Pulmonary artery endothelial cell (primary cell): ENCODE measurements at regions not wholly inside any gene's neighbourhood (a gene's known extent, or its start where the extent isn't known, plus 50 kb on each side); places are given as distances from the start of the nearest gene placed in this dataset.

Experiments used
- DNase-seq: peaks from one replicate; pipeline ENCODE4 v3.0.0-alpha.2; 2011; ENCODE audit warnings: low read depth, low spot score

DNA sequence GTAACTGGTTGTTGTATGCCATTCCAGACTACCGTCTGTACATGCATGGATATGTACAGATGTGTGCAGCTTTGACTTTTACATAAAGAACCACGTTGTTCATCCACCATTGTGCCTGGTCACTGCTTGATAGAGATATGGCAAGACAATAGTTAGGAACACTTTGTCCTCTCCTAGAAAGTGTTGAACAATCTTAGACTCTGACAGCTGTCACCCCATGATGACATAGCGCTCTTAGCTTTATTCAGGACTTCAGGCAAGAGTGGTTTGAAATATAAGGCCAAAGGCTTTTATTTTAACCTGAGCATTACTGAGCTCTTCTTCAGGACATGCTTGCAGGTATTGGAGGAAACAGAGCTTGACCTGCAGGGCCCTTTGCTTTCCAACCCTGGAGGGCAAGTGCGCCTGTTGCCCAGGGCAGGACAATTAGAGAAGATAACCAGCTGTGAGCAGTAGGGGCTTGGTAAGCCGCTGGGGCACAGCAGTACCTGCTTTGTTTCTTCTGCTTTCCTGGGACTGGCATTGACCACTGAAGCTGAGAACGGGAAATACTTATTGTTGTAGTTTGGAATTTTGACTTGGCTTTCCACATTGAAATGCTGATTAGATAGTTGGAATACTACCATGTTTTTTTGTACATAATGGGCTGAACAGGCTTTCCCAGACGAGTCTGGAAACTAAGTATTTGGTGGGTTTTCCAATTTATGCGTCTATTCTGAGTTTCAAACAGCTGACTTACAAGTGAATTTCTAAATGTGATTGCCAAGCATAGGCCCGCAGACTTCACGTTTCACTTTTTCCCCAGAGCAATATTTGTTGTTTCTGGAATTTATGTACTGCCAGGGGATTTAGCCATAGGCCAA, 51.1 kb downstream of the GARRE1 start:
- no peak for DNase-seq

DNA sequence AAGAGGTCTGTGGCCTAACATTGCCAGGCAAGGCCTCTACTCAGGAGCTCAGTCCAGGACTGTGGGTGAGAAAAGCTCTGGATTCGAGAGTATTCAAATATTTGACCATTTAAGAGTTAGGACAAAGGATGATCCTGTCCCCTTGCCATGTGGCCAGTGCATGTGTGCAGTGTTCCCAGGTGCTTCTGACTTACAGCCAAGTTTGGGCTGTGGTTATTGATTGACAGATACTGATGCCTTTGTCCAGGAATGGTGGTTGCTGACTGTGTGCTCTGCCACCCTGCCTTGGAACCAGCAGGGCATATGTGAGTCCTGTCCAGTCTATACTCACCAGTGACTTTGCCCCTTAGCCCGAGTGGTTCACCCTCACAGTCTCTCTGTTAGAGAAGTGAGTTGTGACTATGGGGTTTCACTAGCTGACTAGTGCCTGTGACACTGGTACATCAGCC, 51.9 kb downstream of the GARRE1 start:
- DNase-seq: no peak

DNA sequence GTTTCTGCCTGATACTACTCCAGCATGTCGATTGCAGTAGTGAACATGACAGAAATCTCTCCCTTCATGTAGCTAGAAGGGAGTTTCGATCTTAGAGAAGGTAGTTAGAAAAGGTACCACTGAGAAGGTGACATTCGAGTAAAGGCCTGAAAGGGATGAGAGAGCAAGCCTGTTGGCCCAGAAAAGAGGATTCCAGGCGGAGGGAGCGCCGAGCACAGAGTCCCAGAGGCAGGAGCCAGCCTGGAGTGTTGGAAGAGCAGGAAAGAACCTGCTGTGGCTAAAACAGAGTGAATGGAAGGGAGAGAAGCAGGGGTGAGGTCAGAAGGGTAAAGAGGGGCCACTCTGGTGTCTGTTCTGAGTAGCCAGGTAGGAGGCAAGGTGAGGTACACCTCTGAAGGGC, 52.5 kb downstream of the GARRE1 start:
- DNase-seq: no peak

DNA sequence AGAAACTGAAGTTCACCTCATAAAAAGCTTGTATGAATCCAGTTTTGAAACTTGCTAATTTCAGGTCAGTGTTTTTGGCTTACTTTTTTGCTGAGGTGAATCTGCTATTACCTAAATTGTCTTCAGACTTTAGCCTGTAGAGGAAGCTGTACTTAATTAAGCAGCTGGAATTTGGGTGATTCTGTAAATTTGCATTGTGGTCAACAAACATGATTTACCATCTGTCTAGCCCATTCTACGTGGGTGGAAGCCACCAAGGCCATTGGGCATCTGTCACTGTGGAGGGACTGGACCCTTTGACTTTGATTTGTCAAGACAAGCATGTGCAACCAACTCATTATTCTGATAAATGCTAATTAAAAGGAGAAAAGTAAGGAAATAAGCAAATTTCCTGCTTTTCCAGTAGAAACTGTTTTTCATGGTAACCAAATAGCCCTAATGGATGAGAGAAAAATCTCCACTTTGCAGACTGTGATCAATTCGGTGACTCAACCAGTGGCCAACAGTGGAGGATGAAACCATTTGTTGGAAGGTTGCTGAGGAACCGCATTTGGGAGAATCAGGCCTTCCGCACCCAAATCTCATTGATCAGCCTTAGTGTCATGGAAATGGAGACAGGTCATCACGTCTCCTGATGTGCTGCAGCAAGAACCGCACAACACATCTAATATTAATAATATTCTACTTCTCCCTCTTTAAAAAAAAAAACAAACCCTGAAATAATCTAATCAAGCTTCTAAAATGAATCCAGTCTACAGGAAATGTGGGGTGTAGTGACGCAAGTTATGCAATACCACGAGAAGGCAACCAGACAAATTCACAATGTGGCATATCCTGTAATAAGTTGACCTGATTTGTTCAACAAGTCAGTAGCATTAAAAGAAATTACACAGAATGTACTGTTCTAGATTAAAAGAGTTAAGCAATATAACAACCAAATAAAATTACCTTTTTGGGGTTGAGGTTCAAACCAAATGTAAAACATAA, 54.3 kb downstream of the GARRE1 start:
- DNase-seq: no peak

DNA sequence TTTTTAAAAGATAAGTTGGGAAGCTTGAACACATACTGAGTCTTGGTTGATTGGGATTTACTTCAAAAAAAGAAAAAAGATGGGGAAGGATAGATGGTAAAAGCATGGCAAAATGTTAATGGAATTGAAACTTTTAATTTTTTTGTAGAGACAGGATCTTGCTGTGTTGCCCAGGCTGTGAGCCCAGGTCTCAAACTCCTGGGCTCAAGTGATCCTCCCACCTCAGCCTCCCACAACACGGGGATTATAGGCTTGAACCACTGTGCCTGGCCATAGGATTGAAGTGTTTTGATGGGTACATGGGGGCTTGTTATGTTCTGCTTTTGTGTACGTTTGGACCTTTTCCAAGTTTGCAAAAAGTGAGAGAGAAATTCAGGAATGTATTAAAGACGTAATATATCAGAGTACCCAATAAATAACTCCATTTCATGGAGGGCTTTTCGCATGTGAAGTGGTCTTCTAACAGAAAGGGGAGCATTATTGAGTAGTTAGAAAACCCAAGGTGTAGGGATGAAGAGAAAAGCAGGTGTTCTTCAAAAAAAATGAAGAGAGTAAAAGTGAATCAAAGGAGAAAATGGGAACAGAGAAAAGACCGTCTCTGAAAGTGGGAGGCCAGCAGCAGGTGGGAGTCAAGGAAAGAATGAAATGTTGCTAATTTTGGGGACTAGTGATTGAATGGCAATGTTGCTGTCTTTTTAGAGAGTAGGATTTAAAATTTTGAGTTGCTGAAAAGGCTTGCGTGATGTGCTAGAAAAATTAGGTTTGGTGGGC, 55.2 kb downstream of the GARRE1 start:
- DNase-seq: no peak

DNA sequence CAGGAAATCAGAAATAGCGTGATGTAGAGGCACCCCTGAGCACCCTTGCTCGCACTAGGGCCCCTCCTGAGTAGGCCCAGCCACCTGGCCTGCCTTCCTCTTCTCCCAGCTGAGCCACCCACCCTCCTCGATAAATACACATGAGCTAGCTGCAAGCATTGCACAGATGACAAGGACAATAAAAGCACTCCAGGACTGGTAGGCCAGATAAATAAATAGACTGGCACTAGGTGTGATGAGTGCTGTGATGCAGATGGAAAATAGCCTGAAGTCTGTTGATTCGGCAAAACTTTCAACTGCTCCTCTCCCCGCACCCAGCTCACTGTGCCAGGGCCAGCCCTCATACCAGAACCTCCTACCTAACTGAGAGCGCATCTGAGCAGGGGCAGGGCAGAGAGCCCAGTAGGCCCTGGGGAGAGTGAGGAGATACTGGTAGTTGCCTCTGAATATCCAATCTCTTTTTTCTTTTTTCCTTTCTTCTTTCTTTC, 54.5 kb upstream of the GPI start:
- no peak for DNase-seq

DNA sequence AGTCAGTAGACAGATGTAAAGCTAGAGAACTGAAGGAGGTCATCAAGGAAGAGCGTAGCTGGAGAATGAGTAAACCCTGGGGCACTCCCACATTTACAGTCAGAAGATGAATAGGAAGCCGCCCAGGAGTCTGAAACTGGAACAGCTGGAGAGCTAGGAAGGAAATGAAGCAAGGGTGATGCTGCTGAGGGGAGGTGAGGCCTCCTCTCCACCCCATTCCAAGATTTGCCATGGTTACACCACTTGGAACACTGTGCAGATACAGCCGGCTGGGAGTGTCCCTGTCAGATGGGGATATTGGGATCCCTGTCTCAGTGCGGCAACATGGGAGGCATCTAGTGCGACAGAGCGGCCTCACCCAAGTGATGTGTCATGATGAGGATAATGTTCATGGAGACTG, 51.8 kb upstream of the GPI start:
- peak; percentile 57 for DNase-seq

DNA sequence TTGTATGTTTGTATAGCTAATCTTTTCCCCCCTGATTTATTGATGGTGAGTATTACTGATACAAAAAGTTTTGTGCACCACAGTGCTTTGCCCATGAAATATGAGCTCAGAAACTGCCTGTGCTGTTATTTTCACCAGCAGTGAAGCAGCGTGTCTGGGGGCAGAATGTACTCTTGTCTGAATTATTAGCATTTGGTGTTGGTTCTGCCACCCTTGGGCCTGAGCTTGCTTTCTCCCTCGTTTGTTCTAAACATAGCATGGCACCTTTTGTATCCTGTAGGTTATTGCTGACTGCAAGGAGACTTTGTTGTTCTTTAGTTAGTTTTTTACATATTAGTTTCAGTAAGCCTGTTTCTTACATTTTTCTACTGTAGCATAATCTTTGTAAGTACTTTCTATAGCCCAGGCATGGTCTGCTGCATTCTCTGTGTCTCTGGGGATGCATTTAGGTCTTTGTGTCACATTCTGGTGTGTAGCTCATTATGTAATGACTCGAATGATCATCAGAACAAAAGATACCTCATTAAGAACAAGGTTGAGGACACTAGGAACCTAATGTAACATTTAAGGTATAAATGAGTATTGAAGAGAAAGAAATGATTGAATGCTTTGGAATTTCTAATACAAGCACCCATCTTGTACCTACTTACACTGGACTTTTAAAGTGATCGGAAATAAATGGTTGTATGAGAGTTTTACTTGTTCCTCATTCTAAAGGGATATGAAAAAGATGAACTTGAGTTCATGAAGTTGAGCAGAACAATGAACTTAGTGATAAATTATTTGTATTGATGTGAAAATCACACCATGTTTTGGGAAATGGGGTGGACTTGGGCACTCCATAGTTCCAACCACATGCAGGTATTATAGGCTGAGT, 50.3 kb upstream of the GPI start:
- no peak for DNase-seq
